ENCODE measurements at regions not wholly inside any gene's neighbourhood (a gene's known extent, or its start where the extent isn't known, plus 50 kb on each side); places are given as distances from the start of the nearest gene placed in this dataset.

DNA sequence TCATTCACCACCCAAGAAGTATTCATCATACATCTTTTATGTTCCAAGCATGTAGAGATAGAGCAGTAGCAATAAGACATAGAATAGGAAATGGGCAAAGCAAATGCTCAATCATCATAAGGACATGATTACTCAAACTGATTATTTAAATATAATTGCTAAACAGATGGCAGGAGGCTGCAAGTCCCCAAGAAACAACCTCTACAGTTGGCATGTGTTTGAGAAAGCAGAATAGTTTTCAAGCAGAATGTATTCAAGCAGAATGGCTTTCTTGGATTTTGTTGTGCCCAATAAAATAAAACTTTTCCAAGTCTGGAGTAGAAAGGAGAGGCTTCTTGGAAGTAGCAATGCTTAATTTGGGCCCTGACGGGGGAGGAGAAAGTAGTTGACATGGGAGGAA lies 86.5 kb upstream of the SYN3 start (continued):
- TF ChIP-seq ZBTB40 (IDR thresholded peaks at IDR 0.05) (no peak), ZBTB40 (CRISPR knock-in tag; IDR thresholded peaks at IDR 0.05) (no peak), NFKB2 (CRISPR knock-in tag; IDR thresholded peaks at IDR 0.05; ENCODE audit: borderline replicate concordance) (no peak), ZNF354B (CRISPR knock-in tag; IDR thresholded peaks at IDR 0.05) (no peak), ZNF850 (CRISPR knock-in tag; conservative IDR thresholded peaks at IDR 0.05) (no peak), ZNF350 (CRISPR knock-in tag; IDR thresholded peaks at IDR 0.05; ENCODE audit: borderline replicate concordance, low read depth) (no peak), HNF4A (CRISPR knock-in tag; IDR thresholded peaks at IDR 0.05) (no peak), IRF2 (CRISPR knock-in tag; IDR thresholded peaks at IDR 0.05) (no peak), BRD4 (CRISPR knock-in tag; IDR thresholded peaks at IDR 0.05) (no peak), MED8 (CRISPR knock-in tag; IDR thresholded peaks at IDR 0.05; ENCODE audit: insufficient replicate concordance) (no peak), YEATS4 (CRISPR knock-in tag; IDR thresholded peaks at IDR 0.05; ENCODE audit: borderline replicate concordance) (no peak), ZSCAN25 (CRISPR knock-in tag; IDR thresholded peaks at IDR 0.05) (no peak), TCF7 (IDR thresholded peaks at IDR 0.05; ENCODE audit: low read depth) (no peak), HDAC6 (IDR thresholded peaks at IDR 0.05; ENCODE audit: low read depth, low read length) (no peak), ZNF160 (CRISPR knock-in tag; IDR thresholded peaks at IDR 0.05) (no peak)
- TF ChIP-seq, protein P1, sequence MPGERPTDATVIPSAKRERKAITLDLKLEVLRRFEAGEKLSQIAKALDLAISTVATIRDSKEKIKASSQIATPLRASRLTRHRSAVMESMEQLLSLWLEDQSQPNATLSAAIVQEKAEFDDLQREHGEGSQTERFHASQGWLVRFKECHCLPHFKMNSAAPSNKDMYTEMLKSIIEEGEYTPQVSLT (CRISPR knock-in tag; IDR thresholded peaks at IDR 0.05; ENCODE audit: borderline replicate concordance, low read depth): no peak
- TF ChIP-seq, protein P2, sequence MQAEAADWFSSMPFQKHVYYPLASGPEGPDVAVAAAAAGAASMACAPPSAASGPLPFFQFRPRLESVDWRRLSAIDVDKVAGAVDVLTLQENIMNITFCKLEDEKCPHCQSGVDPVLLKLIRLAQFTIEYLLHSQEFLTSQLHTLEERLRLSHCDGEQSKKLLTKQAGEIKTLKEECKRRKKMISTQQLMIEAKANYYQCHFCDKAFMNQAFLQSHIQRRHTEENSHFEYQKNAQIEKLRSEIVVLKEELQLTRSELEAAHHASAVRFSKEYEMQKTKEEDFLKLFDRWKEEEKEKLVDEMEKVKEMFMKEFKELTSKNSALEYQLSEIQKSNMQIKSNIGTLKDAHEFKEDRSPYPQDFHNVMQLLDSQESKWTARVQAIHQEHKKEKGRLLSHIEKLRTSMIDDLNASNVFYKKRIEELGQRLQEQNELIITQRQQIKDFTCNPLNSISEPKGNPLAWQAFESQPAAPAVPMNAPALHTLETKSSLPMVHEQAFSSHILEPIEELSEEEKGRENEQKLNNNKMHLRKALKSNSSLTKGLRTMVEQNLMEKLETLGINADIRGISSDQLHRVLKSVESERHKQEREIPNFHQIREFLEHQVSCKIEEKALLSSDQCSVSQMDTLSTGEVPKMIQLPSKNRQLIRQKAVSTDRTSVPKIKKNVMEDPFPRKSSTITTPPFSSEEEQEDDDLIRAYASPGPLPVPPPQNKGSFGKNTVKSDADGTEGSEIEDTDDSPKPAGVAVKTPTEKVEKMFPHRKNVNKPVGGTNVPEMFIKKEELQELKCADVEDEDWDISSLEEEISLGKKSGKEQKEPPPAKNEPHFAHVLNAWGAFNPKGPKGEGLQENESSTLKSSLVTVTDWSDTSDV (CRISPR knock-in tag; IDR thresholded peaks at IDR 0.05): no peak

Measured in HepG2 (cell line).